D721Med (cell line): ENCODE measurements at regions not wholly inside any gene's neighbourhood (a gene's known extent, or its start where the extent isn't known, plus 50 kb on each side); places are given as distances from the start of the nearest gene placed in this dataset.
A peak's percentile ranks its signal among the peaks of the same experiment; 100 is the strongest.

Experiments
- DNase-seq: peaks from one replicate; pipeline ENCODE4 v3.0.0; 2011; ENCODE audit warnings: low spot score; ENCODE audit not compliant: insufficient read length
- FAIRE-seq: peaks from 2 replicates; lab custom pipeline; 2011; peaks lifted over from hg19 to GRCh38; lab: Jason Lieb, UNC
- CTCF ChIP-seq: IDR thresholded peaks from 2 replicates; pipeline ENCODE4 v1.5.1; 2012; ENCODE audit warnings: mild to moderate bottlenecking, control low read depth; ENCODE audit not compliant: insufficient read depth; ENCODE audit errors: missing control alignments

GRCh38 chr4:32032136-32032672, 1312.0 kb downstream of the PCDH7 start:
- FAIRE-seq (no peak), DNase-seq (no peak)
- TF ChIP-seq CTCF = no peak

GRCh38 chr4:32037399-32037798, 1317.2 kb downstream of the PCDH7 start:
- DNase-seq = no peak
- TF ChIP-seq CTCF = no peak
- no peak for FAIRE-seq

- TF ChIP-seq CTCF = peak; percentile 16
- FAIRE-seq (no peak), DNase-seq (no peak)
These were observed 1322.5 kb downstream of the PCDH7 start for GRCh38 chr4:32042486-32043247.

GRCh38 chr4:32043248-32043633, 1323.1 kb downstream of the PCDH7 start:
- no peak for TF ChIP-seq CTCF
- DNase-seq = no peak
- FAIRE-seq = no peak

GRCh38 chr4:32061916-32062315, 1341.7 kb downstream of the PCDH7 start:
- TF ChIP-seq CTCF = no peak
- DNase-seq (no peak), FAIRE-seq (no peak)

- FAIRE-seq (no peak), DNase-seq (no peak)
- no peak for TF ChIP-seq CTCF
These were observed 1353.4 kb downstream of the PCDH7 start for GRCh38 chr4:32073542-32073941.

- no peak for TF ChIP-seq CTCF
- FAIRE-seq (no peak), DNase-seq (no peak)
These were observed 1367.0 kb downstream of the PCDH7 start for GRCh38 chr4:32087211-32087610.
